ENCODE measurements at regions not wholly inside any gene's neighbourhood (a gene's known extent, or its start where the extent isn't known, plus 50 kb on each side); places are given as distances from the start of the nearest gene placed in this dataset.

- FAIRE-seq = no peak
- Histone ChIP-seq H3K36me3 (replicated peaks in 1 of 2; ENCODE audit: control insufficient read depth in 1 of 2, insufficient read depth in 2 of 2, low read length in 2 of 2) (no peaks in the 10 kb centered on the region), H3K27ac (ENCODE audit: extremely low read length, insufficient read depth, low read length) (no peak overlapping the region), H3K27me3 (ENCODE audit: control insufficient read depth in 1 of 2, insufficient read depth in 2 of 2, low read length in 2 of 2) (no peaks in the 10 kb centered on the region), H2AFZ (ENCODE audit: low read length) (no peak overlapping the region), H3K4me3 (replicated peaks in 1 of 3; ENCODE audit: insufficient read depth in 1 of 3, low read depth in 2 of 3, low read length in 3 of 3) (no peak overlapping the region), H4K20me1 (ENCODE audit: insufficient read depth, low read length) (no peaks in the 10 kb centered on the region), H3K9ac (ENCODE audit: insufficient read depth, low read depth, low read length) (no peak overlapping the region), H3K9me3 (ENCODE audit: low read length) (no peaks in the 10 kb centered on the region), H3K4me2 (ENCODE audit: low read depth, low read length) (no peak overlapping the region), H3K4me1 (ENCODE audit: insufficient read depth, low read length) (peaks cover 30% of the 10 kb centered on the region), H3K79me2 (ENCODE audit: insufficient read depth, low read length) (no peaks in the 10 kb centered on the region)
- ChIA-PET POLR2A (no interaction called here), CTCF (ENCODE audit: low intra/inter-chr PET ratio, low total read pairs) (no interaction called here)
- in situ Hi-C loops (cut with HindIII; ENCODE audit: extremely low pct_ligation_motif_present, low pct_unique_long_range_greater_than_20kb) = no loop called here
- DNase-seq (ENCODE audit: low spot score) = no peak
- 55% methylated on average over 2 of the region's 2 CpGs for WGBS (ENCODE audit: low lambda C conversion rate)
- intact Hi-C loops (cut with micrococcal nuclease; ENCODE audit: unreplicated experiment) = no loop called here
- BruUV-seq (replicated peaks) = no TSS peak
- TF ChIP-seq SMAD3 (CRISPR knock-in tag; IDR thresholded peaks at IDR 0.05) = no peak
- TF ChIP-seq TFDP2 (CRISPR knock-in tag; IDR thresholded peaks at IDR 0.05) = no peak
- no peak for TF ChIP-seq ZEB1 (IDR thresholded peaks at IDR 0.05; ENCODE audit: insufficient replicate concordance, low read depth)
- TF ChIP-seq RFX3 (CRISPR knock-in tag; IDR thresholded peaks at IDR 0.05) = no peak
- no peak for TF ChIP-seq TIGD3 (CRISPR knock-in tag; IDR thresholded peaks at IDR 0.05; ENCODE audit: borderline replicate concordance)
- TF ChIP-seq ZNF121 (CRISPR knock-in tag; IDR thresholded peaks at IDR 0.05) = no peak
- TF ChIP-seq LBX2 (CRISPR knock-in tag; IDR thresholded peaks at IDR 0.05; ENCODE audit: borderline replicate concordance) = no peak
- no peak for TF ChIP-seq ZNF30 (CRISPR knock-in tag; IDR thresholded peaks at IDR 0.05)
- TF ChIP-seq ZBTB7B (CRISPR knock-in tag; IDR thresholded peaks at IDR 0.05) = no peak
- no peak for TF ChIP-seq HIVEP1 (CRISPR knock-in tag; IDR thresholded peaks at IDR 0.05)
- no peak for TF ChIP-seq HMGXB4 (CRISPR knock-in tag; IDR thresholded peaks at IDR 0.05; ENCODE audit: borderline replicate concordance in 1 of 2, low read depth in 1 of 2)
- TF ChIP-seq PCBP1 (IDR thresholded peaks at IDR 0.05; ENCODE audit: borderline replicate concordance, low read depth, low read length) = no peak
- no peak for TF ChIP-seq ZNF768 (CRISPR knock-in tag; IDR thresholded peaks at IDR 0.05)
- TF ChIP-seq ZNF512B (CRISPR knock-in tag; IDR thresholded peaks at IDR 0.05; ENCODE audit: borderline replicate concordance) = no peak
- no peak for ATAC-seq
These were observed 317.8 kb downstream of the SNX13 start for GRCh38 chr7:17622451-17622850.

All from HepG2 (cell line).